ENCODE measurements at regions not wholly inside any gene's neighbourhood (a gene's known extent, or its start where the extent isn't known, plus 50 kb on each side); places are given as distances from the start of the nearest gene placed in this dataset.
"Not testable (repeated sequence)": the region's sequence is repeated elsewhere in the genome, so short reads cannot be mapped to it uniquely, and the experiment has no call there.

DNA sequence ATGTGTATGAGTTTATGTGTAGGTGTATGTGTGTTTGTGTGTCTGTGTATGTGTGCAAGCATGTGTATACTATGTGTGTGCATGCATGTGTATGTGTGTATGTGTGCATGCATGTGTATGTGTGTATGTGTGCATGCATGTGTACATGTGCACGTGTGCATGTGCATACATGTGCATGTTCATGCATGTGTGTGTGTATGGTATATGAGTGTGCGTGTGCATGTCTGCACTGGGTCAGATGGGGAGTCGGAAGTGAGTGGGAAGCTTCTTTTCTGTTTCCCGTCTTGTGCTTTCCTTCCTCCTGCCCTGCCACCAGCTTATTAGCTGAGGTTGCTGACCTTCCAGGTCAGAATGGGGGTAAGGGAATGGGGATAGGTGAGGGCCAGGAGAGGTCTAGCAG, 174.7 kb downstream of the MAP2K4 start:
- no peak for FAIRE-seq

- no peak for FAIRE-seq
These were observed 180.7 kb downstream of the MAP2K4 start for GRCh38 chr17:12201294-12201880.

GRCh38 chr17:12209632-12210191, 189.0 kb downstream of the MAP2K4 start:
- FAIRE-seq, result no peak

GRCh38 chr17:12220714-12221439, 200.2 kb downstream of the MAP2K4 start:
- not testable (repeated sequence) for FAIRE-seq

- FAIRE-seq, result no peak
These were observed 201.7 kb downstream of the MAP2K4 start for GRCh38 chr17:12222392-12222791.

DNA sequence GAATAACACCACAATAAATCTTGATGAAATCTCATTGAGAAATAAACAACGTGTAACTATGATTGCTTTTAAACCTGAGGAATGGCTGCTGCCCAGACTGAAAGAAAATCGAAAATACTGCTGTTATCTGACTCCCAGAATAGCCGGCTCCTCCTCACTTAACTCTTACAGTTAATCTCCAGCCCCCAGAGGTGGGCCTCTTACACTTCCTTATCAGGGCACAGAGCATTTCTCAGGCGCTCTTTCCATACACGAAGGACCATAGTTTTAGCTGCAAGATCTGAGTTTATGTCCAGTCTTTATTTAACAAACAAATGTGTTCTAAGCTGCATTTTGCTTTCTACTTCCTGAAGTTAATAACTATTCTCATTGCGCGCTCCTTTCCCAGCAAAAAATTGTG, 206.9 kb downstream of the MAP2K4 start:
- FAIRE-seq, result no peak

GRCh38 chr17:12229335-12229734, 208.7 kb downstream of the MAP2K4 start:
- no peak for FAIRE-seq

DNA sequence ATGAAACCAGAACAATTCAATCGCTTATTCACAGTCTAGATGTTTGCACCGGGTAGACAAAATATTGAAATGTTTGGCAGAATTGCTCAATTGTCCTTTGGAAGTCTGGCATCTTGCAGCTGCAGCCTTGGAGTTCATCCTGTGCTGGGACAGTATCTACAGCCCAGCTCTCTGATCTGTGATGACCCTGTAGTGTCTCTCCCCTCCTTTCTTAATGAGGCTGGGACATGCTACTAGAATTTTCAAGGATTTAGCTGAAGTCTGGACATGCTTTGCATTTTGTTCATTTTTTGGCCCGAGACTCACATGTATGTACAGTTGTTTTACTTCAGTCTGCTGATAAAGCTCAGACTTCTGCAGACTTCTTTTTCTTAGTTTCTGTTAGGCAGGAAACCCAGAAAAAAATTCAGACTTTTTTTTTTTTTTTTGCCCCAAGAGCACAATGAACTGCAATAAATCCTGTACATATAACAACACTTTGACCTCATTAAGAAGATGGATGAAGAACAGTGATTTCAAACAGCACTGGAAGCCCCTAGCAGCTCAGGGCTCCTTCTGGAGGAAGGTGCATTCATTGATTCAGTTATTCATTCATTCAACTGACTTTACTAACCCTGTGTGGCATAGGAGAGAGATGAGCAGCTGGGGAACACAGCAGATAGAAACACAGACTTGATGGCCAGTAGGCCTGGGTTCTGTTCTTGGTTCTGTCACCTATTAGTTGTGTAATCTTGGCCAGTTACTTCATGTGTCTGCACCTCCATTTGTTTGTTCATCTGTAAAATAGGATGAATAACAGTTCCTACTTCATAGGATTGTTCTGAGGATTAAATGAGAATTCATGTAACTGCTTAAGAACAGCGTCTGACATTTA, 210.0 kb downstream of the MAP2K4 start:
- peak; percentile 26 for FAIRE-seq

DNA sequence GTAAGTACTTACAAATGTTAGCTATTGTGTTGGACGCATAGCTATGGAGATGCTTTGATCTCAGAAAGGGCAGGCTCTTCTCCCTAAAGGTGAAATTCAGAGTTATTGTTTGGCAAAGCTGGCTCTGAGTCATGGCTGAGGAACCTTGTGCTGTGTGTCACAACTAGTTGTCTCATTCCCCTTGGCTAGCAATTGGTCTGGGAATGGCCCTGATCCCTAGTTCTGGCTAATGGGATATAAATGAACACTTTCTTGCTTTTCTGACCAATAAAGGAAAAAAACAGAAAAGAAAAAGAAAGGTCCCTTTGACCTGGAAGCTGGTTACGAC, 210.6 kb downstream of the MAP2K4 start:
- FAIRE-seq, result no peak

GRCh38 chr17:12239021-12239420, 218.3 kb downstream of the MAP2K4 start:
- not testable (repeated sequence) for FAIRE-seq

DNA sequence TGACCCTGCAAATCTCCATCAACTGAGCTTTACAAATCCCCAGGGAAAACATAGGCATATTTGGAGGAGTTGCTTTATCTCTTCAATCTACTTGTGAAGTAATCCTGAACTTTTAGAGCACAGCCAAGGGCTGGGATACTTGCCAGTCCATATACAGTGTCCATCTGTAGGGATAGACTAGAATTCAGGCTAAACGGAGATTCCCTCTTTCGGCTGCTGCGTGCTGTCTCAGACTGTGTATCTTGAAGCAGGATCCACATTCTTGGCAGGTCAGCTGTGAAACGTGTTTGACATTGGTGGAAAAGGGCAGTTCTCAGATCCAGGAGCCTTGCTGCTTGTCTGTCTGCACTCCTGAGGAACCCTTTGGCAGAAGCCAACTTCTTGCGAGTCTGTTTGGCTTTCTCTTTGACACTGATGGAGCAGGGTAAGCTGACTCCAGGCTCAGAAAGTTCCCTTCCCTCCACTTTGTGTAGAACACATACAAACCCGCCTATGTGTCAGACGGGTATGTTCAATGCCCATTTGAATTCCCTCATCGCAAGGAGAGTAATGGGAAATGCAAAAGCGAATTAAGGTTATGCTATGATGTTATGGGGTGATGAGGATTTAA, 221.8 kb downstream of the MAP2K4 start:
- no peak for FAIRE-seq

DNA sequence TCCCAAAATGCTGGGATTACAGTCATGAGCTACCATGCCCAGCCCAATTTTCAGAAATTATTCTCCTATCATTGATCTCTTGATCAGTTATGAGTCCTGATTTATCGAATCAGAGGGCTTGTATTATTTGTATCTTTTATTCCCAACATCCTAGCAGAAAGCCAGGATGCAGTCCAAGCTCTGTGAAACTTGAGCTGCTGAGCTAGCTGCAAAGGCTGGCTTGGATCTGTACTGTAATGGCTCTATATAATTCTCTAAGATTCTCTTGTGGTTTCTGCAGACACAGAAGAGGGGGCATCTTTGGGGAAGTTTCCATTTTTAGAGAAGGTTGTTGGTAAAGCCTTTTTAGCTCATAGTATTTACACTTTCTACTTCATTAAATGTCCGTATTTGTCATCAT, 227.1 kb downstream of the MAP2K4 start:
- FAIRE-seq, result no peak

GRCh38 chr17:12250973-12251372, 230.3 kb downstream of the MAP2K4 start:
- FAIRE-seq, result no peak

GRCh38 chr17:12252462-12252861, 231.8 kb downstream of the MAP2K4 start:
- FAIRE-seq, result no peak

DNA sequence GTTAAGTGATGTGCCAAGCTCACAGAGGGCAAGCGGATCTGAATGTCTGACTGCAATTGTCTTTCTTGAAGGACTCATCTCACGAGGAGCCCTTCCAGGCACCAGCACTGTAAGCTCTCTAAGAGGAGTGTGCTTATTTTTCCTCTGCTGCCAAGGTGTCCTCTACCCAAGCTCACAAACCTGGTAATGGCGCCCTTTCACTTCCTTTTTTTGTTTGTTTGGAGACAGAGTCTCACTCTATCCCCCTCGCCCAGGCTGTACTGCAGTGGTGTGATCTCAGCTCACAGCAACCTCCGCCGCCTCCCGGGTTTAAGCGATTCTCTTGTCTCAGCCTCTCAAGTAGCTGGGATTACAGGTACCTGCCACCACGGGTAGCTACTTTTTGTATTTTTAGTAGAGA, 233.8 kb downstream of the MAP2K4 start:
- FAIRE-seq, result no peak

DNA sequence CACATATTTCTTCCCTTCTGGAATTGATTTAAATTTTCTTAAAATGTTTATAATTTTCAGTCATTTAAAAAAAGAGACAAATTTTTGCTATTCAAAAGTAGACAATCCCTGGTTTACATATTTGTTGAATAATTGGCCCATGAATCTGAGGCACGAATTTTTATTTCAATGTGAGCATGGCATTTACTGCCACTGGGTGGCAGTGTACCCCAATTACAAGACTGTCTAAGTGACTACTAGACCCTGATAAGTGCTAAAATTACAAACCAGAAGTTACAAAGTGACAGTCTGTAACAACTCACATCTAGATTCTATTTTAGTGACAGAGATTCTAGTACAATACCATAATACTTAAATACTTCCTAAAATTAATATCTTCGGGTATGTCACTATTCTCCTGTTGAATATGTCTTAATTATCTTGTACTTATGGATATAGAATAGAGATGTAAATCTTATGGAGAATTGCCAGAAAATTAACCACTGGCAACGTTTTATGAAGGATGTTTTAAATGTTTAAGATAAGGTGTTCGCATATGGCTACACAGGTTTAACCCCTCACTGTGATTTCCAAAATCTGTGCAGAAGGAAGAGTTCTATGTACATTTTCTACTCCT, 235.8 kb downstream of the MAP2K4 start:
- peak; percentile 94 for FAIRE-seq

DNA sequence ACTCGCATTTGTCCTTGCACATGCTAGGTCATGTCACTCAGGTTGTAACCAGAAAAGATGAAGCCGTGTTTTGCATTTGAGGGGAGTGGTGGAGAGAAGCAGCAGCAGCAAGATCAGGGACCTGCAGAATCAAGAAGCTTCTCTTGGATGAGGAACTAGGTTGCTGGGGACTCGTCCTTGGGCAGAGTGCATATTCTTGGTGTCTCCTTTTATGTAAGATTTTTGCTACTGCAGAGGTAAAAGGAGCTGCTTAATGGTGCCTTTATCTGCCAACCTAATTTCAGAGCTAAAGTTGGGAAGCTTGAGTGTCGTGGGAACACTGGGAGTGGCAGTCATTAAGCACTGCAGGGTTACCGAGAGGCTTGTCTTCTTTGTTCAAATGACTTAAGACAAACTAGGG, 236.5 kb downstream of the MAP2K4 start:
- FAIRE-seq, result no peak

DNA sequence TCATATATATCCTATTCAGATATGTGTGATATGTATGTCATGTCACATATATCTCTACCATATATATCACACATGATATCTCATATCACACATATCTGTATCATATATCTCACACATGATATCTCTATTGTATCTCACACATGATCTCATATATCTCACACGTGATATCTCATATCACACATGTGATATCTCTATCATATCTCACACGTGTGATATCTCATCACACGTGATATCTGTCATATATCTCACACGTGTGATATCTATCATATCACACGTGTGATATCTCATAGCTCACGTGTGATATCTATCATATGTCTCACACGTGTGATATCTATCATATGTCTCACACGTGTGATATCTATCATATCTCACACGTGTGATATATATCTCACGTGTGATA, 240.7 kb downstream of the MAP2K4 start:
- FAIRE-seq, result no peak

DNA sequence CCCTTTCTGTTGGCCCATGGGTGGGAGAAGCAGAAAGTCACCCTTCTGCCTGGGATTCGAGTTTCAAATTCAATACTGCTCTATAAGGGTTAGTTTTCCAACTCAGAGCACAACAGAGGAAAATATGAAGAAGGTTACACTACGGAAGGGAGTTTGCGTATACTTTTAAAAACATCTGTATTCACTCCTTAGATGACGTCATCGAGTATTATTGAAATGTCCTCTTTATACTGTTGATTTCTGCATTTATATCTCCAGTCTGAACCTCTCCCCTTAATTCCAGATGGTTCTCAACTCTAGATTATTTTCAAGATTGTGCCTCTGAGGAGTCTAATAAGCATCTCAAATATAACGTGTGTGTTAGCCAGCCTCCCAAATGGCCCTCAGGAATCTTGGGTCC, 249.1 kb downstream of the MAP2K4 start:
- FAIRE-seq, result no peak

GRCh38 chr17:12277827-12278226, 257.1 kb downstream of the MAP2K4 start:
- FAIRE-seq, result no peak

DNA sequence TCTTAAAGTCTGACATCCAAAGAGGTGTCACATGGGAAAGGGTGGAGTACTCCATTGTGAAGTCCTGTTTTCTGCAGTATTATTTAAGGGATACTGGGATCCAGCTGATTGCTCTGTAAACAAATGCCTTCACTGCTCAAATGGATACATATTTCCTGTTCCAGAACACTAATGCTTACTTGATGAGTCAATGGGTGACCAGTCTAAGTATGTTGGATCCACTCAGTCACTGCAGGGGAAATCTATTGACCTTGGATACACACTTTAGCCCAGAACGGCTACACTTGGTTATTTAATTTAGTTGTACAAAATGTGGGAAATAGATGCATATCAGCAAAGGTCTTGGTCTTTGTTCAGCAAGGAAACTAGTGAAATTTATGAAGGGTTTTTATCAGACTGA, 261.4 kb downstream of the MAP2K4 start:
- no peak for FAIRE-seq

- FAIRE-seq, result no peak
These were observed 267.3 kb downstream of the MAP2K4 start for GRCh38 chr17:12287953-12288352.

- no peak for FAIRE-seq
These were observed 269.5 kb downstream of the MAP2K4 start for GRCh38 chr17:12290207-12290606.
